ENCODE measurements at regions not wholly inside any gene's neighbourhood (a gene's known extent, or its start where the extent isn't known, plus 50 kb on each side); places are given as distances from the start of the nearest gene placed in this dataset.

DNA sequence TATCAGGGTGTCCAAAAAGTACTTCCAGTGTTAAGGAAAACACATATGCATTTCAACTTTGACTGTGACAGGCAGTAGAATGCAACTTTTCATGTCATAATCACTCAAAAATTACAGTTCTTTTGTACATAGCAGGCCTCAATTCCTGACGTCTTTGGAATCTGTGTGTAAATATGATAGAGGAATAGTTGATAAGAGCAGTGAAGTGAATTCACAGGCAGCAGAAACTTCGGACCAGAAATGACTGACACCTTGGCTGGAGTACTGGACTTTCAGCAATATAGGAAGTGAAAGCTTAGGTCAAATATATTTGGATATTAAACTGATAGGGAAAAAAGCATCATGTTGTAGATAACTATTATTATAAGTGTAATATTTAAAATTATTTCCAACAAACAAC, 1741.2 kb upstream of the PCDH20 start:
- no peak overlapping the region for H3K4me3 ChIP-seq (ENCODE audit: low read length)
- TF ChIP-seq, protein P1, sequence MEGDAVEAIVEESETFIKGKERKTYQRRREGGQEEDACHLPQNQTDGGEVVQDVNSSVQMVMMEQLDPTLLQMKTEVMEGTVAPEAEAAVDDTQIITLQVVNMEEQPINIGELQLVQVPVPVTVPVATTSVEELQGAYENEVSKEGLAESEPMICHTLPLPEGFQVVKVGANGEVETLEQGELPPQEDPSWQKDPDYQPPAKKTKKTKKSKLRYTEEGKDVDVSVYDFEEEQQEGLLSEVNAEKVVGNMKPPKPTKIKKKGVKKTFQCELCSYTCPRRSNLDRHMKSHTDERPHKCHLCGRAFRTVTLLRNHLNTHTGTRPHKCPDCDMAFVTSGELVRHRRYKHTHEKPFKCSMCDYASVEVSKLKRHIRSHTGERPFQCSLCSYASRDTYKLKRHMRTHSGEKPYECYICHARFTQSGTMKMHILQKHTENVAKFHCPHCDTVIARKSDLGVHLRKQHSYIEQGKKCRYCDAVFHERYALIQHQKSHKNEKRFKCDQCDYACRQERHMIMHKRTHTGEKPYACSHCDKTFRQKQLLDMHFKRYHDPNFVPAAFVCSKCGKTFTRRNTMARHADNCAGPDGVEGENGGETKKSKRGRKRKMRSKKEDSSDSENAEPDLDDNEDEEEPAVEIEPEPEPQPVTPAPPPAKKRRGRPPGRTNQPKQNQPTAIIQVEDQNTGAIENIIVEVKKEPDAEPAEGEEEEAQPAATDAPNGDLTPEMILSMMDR (IDR thresholded peaks at IDR 0.05; ENCODE audit: insufficient read depth, low read depth, low read length, missing control alignments) = no peak
- no peak for DNase-seq (ENCODE audit: low read depth)

DNA sequence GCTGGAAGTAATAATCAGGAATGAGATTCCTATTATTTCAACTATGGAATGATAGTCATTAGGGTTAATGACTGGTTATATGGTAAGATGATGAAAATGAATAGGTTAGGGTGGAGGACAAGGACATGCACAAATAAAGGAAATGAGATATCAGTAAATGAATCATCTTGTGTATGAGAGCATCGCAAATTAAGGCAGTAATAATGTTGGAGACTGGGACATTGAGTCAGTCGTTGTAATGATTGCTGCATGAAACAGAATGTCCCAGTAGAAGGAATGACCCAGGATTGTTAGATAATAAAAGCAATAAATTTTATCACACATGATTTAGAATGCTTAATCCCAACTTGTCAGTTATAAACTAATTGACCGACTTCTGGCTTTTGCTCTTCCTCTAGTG, 1733.7 kb upstream of the PCDH20 start:
- H3K4me3 ChIP-seq (ENCODE audit: low read length) = no peak overlapping the region
- TF ChIP-seq, protein P1 (IDR thresholded peaks at IDR 0.05; ENCODE audit: insufficient read depth, low read depth, low read length, missing control alignments) = no peak
- DNase-seq (ENCODE audit: low read depth) = no peak

DNA sequence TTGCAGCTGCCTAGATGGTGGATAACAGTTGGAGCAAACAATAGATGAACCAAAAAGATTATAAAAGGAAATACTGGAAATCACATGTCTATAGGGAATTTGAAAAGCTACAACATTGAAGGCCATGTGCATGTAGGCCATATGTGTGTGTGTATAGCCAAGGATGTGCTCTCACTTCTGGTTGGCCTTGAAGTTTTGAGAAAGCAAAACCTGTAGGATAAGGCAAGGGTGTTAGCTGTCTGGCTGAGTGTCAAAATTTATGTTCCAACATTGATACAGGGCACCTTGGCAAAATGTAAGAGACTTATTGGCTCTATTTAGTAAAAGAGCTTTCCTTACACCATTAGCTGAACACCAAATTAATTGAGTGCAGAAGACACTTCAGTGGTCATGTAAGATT, 1723.6 kb upstream of the PCDH20 start:
- TF ChIP-seq, protein P1 (IDR thresholded peaks at IDR 0.05; ENCODE audit: insufficient read depth, low read depth, low read length, missing control alignments) = no peak
- H3K4me3 ChIP-seq (ENCODE audit: low read length) = no peak overlapping the region
- no peak for DNase-seq (ENCODE audit: low read depth)

DNA sequence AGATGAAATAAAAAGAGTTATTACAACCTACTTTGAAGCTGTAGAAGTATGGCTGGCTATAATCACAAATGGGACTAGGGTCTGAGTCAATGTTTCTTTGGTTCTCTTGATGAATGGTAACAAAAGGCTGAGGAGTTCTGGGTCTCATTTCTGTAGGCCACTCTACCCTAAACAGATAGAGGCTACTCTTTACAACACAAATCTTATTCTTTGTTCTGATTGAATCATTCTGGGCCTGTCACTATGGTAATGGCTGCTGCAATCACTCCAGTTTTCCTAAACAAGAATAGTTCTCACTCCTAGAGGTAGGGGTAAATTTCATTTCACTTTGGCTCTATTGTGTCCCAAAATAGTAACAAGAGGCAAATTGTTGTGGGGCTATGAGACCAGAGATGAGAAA, 1714.3 kb upstream of the PCDH20 start:
- H3K4me3 ChIP-seq (ENCODE audit: low read length) = no peak overlapping the region
- TF ChIP-seq, protein P1 (IDR thresholded peaks at IDR 0.05; ENCODE audit: insufficient read depth, low read depth, low read length, missing control alignments) = no peak
- DNase-seq (ENCODE audit: low read depth) = no peak

DNA sequence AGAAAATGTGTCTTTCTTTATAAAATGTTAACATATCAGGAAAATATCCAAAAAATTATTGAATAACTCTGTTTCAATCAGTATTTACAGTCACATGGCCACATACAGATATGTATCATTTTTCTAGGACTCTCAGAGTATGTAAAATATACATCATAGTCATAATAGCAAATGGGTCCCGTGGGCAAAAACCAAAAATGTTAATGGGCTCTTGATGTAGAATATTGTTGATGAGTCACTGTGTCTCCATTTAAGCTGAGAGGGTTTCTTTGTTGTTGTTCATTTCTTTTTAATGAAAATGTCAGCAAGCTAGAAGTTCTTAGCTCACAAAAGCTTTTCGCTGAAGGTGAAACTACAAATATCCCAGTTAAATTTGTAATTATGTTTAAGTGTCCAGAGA, 1713.1 kb upstream of the PCDH20 start:
- DNase-seq (ENCODE audit: low read depth) = no peak

DNA sequence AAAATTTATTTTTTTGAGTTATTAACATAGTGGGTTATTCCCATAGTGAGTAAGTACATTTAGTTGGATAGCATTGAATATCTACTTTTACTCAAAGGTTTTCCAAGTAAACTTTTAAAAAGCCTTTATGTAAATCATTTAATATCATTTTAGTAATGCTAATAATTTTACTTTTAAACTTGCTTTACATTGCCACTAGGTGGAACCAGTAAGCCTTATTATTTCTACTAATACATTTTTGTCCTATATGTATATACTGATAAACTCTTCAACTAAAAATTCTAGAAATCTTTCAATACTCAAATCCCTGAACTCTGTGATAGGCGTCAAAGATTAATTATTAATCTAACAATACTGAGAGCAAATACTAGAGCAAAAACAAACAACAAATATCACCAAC, 1709.2 kb upstream of the PCDH20 start:
- TF ChIP-seq, protein P1 (IDR thresholded peaks at IDR 0.05; ENCODE audit: insufficient read depth, low read depth, low read length, missing control alignments) = peak; percentile 9
- no peak overlapping the region for H3K4me3 ChIP-seq (ENCODE audit: low read length)
- peak; percentile 25 for DNase-seq (ENCODE audit: low read depth)

More for the DNA sequence above, 1713.1 kb upstream of the PCDH20 start:
- TF ChIP-seq, protein P1 (IDR thresholded peaks at IDR 0.05; ENCODE audit: insufficient read depth, low read depth, low read length, missing control alignments) = no peak
- no peak overlapping the region for H3K4me3 ChIP-seq (ENCODE audit: low read length)

DNA sequence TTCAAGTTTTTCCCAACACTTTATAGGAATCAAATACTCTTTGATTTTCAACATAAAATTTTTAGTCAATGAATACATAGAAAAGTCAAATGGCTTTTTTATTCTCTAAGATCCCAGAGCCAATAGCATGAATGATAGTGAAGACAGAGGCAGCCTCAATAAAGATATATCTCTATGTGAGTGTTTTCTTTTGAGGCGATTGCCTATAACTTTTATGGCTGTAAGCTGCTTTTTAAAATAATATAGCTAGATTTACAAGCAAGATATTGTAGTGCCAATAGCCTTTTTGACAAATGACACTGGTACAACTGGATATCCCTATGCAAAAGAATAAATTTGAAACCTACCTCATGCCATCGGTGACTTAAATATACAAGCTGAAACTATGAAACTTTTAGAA, 1705.2 kb upstream of the PCDH20 start:
- TF ChIP-seq, protein P1 (IDR thresholded peaks at IDR 0.05; ENCODE audit: insufficient read depth, low read depth, low read length, missing control alignments) = no peak
- no peak overlapping the region for H3K4me3 ChIP-seq (ENCODE audit: low read length)
- no peak for DNase-seq (ENCODE audit: low read depth)

Data from epithelial cell of esophagus (primary cell).